Mesendoderm (in vitro differentiated cells): ENCODE measurements at regions not wholly inside any gene's neighbourhood (a gene's known extent, or its start where the extent isn't known, plus 50 kb on each side); places are given as distances from the start of the nearest gene placed in this dataset.
"Not testable (repeated sequence)": the region's sequence is repeated elsewhere in the genome, so short reads cannot be mapped to it uniquely, and the experiment has no call there.

Experiments
- DNase-seq: peaks from one replicate; pipeline ENCODE4 v3.0.0; 2013
- H2AK5ac ChIP-seq: 2 replicates; pipeline ENCODE4 v1.6.1; 2013; ENCODE audit warnings: low read length, inconsistent platforms
- H2BK120ac ChIP-seq: 2 replicates; pipeline ENCODE4 v1.6.1; 2013; ENCODE audit warnings: low read depth, mild to moderate bottlenecking, low read length, moderate library complexity, mixed read lengths
- H2BK15ac ChIP-seq: replicated peaks from 2 replicates; pipeline ENCODE4 v1.6.1; 2013; ENCODE audit warnings: low read depth, mild to moderate bottlenecking, moderate library complexity
- H2BK5ac ChIP-seq: 2 replicates; pipeline ENCODE4 v1.6.1; 2013; ENCODE audit warnings: low read length, inconsistent platforms
- H3K18ac ChIP-seq: 2 replicates; pipeline ENCODE4 v1.6.1; 2013; ENCODE audit warnings: mild to moderate bottlenecking, low read length, mixed read lengths
- H3K23ac ChIP-seq: one replicate; pipeline ENCODE4 v1.6.1; 2013; ENCODE audit warnings: low read length
- H3K27ac ChIP-seq: 2 replicates; pipeline ENCODE4 v1.5.1; 2013; ENCODE audit warnings: low read depth, mild to moderate bottlenecking, inconsistent platforms, low read length, moderate library complexity
- H3K27me3 ChIP-seq: 2 replicates; pipeline ENCODE4 v1.6.1; 2013; ENCODE audit warnings: low read length, control low read depth, mild to moderate bottlenecking, inconsistent platforms; ENCODE audit not compliant: insufficient read depth, poor library complexity
- H3K36me3 ChIP-seq: 2 replicates; pipeline ENCODE4 v1.6.1; 2013; ENCODE audit warnings: low read length, inconsistent platforms; ENCODE audit not compliant: control insufficient read depth, insufficient read depth
- H3K4ac ChIP-seq: one replicate; pipeline ENCODE4 v1.6.1; 2013; ENCODE audit warnings: low read depth, mild to moderate bottlenecking, low read length, moderate library complexity
- H3K4me1 ChIP-seq: 2 replicates; pipeline ENCODE4 v1.6.1; 2013; ENCODE audit warnings: low read depth, low read length, inconsistent platforms; ENCODE audit not compliant: control insufficient read depth
- H3K4me2 ChIP-seq: 2 replicates; pipeline ENCODE4 v1.6.1; 2013; ENCODE audit warnings: low read length
- H3K4me3 ChIP-seq: 2 replicates; pipeline ENCODE4 v1.5.1; 2013; ENCODE audit warnings: mild to moderate bottlenecking, low read length
- H3K56ac ChIP-seq: one replicate; pipeline ENCODE4 v1.6.1; 2013; ENCODE audit warnings: low read length
- H3K79me1 ChIP-seq: 2 replicates; pipeline ENCODE4 v1.6.1; 2013; ENCODE audit warnings: low read length, inconsistent platforms
- H3K79me2 ChIP-seq: 2 replicates; pipeline ENCODE4 v1.6.1; 2013; ENCODE audit warnings: mild to moderate bottlenecking, low read length; ENCODE audit not compliant: control insufficient read depth, insufficient read depth
- H3K9ac ChIP-seq: 2 replicates; pipeline ENCODE4 v1.6.1; 2013; ENCODE audit warnings: low read length, inconsistent platforms
- H4K5ac ChIP-seq: one replicate; pipeline ENCODE4 v1.6.1; 2013; ENCODE audit warnings: low read length
- H4K8ac ChIP-seq: one replicate; pipeline ENCODE4 v1.6.1; 2013; ENCODE audit warnings: low read depth, mild to moderate bottlenecking, control low read depth, low read length, moderate library complexity
- WGBS: extraction: QIAGEN DNeasy Blood & Tissue Kit; methylation state at CpG from one replicate; pipeline ENCODE4 v1.1.7; 2013; ENCODE audit warnings: low lambda C conversion rate, missing lambda C conversion rate; ENCODE audit not compliant: insufficient coverage; ENCODE audit errors: extremely low coverage; 5-methylcytosine and 5-hydroxymethylcytosine counted together

GRCh38 chr2:47964277-47964676 is 58.0 kb upstream of the FBXO11 start:
- no peaks in the 10 kb centered on the region for H3K79me1 ChIP-seq
- H3K9ac ChIP-seq: no peak overlapping the region
- no peak overlapping the region for H2BK15ac ChIP-seq
- no peak overlapping the region for H3K4ac ChIP-seq
- no peak overlapping the region for H3K4me2 ChIP-seq
- H2BK5ac ChIP-seq: no peak overlapping the region
- H3K18ac ChIP-seq: no peak overlapping the region
- H4K8ac ChIP-seq: no peak overlapping the region
- H3K27ac ChIP-seq: no peak overlapping the region
- no peak overlapping the region for H2AK5ac ChIP-seq
- no peak overlapping the region for H4K5ac ChIP-seq
- H3K36me3 ChIP-seq: no peaks in the 10 kb centered on the region
- H3K27me3 ChIP-seq: no peaks in the 10 kb centered on the region
- no peak overlapping the region for H3K4me3 ChIP-seq
- H3K56ac ChIP-seq: no peak overlapping the region
- no peaks in the 10 kb centered on the region for H3K4me1 ChIP-seq
- no peak overlapping the region for H3K23ac ChIP-seq
- no peak overlapping the region for H2BK120ac ChIP-seq
- H3K79me2 ChIP-seq: no peaks in the 10 kb centered on the region
- DNase-seq: no peak

GRCh38 chr2:47964722-47965434 is 58.6 kb upstream of the FBXO11 start:
- Histone ChIP-seq H3K56ac (no peak overlapping the region), H4K8ac (no peak overlapping the region), H2AK5ac (no peak overlapping the region), H3K4me1 (no peaks in the 10 kb centered on the region), H4K5ac (no peak overlapping the region), H3K4me2 (no peak overlapping the region), H3K23ac (no peak overlapping the region), H2BK120ac (no peak overlapping the region), H3K9ac (no peak overlapping the region), H2BK15ac (no peak overlapping the region), H3K18ac (no peak overlapping the region), H3K79me2 (no peaks in the 10 kb centered on the region), H3K27ac (no peak overlapping the region), H3K36me3 (no peaks in the 10 kb centered on the region), H3K27me3 (no peaks in the 10 kb centered on the region), H3K79me1 (no peaks in the 10 kb centered on the region), H2BK5ac (no peak overlapping the region), H3K4me3 (no peak overlapping the region), H3K4ac (no peak overlapping the region)
- DNase-seq: no peak
- WGBS: no CpG with 5 or more reads among the region's 8 CpGs

GRCh38 chr2:47976728-47977127 is 70.4 kb upstream of the FBXO11 start:
- H3K56ac ChIP-seq, H4K5ac ChIP-seq, H2BK5ac ChIP-seq, H3K79me2 ChIP-seq, H3K18ac ChIP-seq, H3K4me1 ChIP-seq, H3K4me3 ChIP-seq, H3K9ac ChIP-seq, H3K4ac ChIP-seq, H3K23ac ChIP-seq, H3K4me2 ChIP-seq, DNase-seq, H3K27me3 ChIP-seq, H3K27ac ChIP-seq, H4K8ac ChIP-seq, H2BK15ac ChIP-seq, H2BK120ac ChIP-seq, H2AK5ac ChIP-seq, H3K36me3 ChIP-seq, H3K79me1 ChIP-seq: not testable (repeated sequence)

GRCh38 chr2:47984041-47984440 is 77.7 kb upstream of the FBXO11 start:
- Histone ChIP-seq H4K8ac (no peak overlapping the region), H3K18ac (no peak overlapping the region), H3K56ac (no peak overlapping the region), H2BK15ac (no peak overlapping the region), H2BK5ac (no peak overlapping the region), H2BK120ac (no peak overlapping the region), H4K5ac (no peak overlapping the region), H3K4me3 (no peak overlapping the region), H3K79me2 (no peaks in the 10 kb centered on the region), H3K4me1 (no peaks in the 10 kb centered on the region), H3K4me2 (no peak overlapping the region), H3K27ac (no peak overlapping the region), H3K23ac (no peak overlapping the region), H3K79me1 (no peaks in the 10 kb centered on the region), H3K4ac (no peak overlapping the region), H3K27me3 (no peaks in the 10 kb centered on the region), H2AK5ac (no peak overlapping the region), H3K9ac (no peak overlapping the region), H3K36me3 (no peaks in the 10 kb centered on the region)
- no peak for DNase-seq

GRCh38 chr2:47990503-47990902 is 84.2 kb upstream of the FBXO11 start:
- H3K27ac ChIP-seq: no peak overlapping the region
- H3K79me2 ChIP-seq: no peaks in the 10 kb centered on the region
- no peaks in the 10 kb centered on the region for H3K79me1 ChIP-seq
- WGBS: no CpG with 5 or more reads among the region's 2 CpGs
- no peak overlapping the region for H2BK15ac ChIP-seq
- H3K23ac ChIP-seq: no peak overlapping the region
- H3K4me3 ChIP-seq: no peak overlapping the region
- no peak overlapping the region for H2AK5ac ChIP-seq
- no peak overlapping the region for H2BK5ac ChIP-seq
- no peak for DNase-seq
- H4K8ac ChIP-seq: no peak overlapping the region
- no peak overlapping the region for H3K9ac ChIP-seq
- H3K4ac ChIP-seq: no peak overlapping the region
- H3K4me1 ChIP-seq: no peaks in the 10 kb centered on the region
- no peak overlapping the region for H4K5ac ChIP-seq
- no peak overlapping the region for H3K56ac ChIP-seq
- no peak overlapping the region for H2BK120ac ChIP-seq
- H3K18ac ChIP-seq: no peak overlapping the region
- no peak overlapping the region for H3K4me2 ChIP-seq
- no peaks in the 10 kb centered on the region for H3K27me3 ChIP-seq
- H3K36me3 ChIP-seq: no peaks in the 10 kb centered on the region

- H3K23ac ChIP-seq: no peak overlapping the region
- H3K56ac ChIP-seq: no peak overlapping the region
- no peak overlapping the region for H3K9ac ChIP-seq
- H4K8ac ChIP-seq: no peak overlapping the region
- no peak overlapping the region for H3K4ac ChIP-seq
- no peak overlapping the region for H3K4me2 ChIP-seq
- no peak for DNase-seq
- H2BK120ac ChIP-seq: no peak overlapping the region
- H3K4me1 ChIP-seq: no peaks in the 10 kb centered on the region
- no peak overlapping the region for H3K18ac ChIP-seq
- H3K79me2 ChIP-seq: no peaks in the 10 kb centered on the region
- H2BK5ac ChIP-seq: no peak overlapping the region
- no peak overlapping the region for H3K27ac ChIP-seq
- H2BK15ac ChIP-seq: no peak overlapping the region
- no peak overlapping the region for H3K4me3 ChIP-seq
- H3K27me3 ChIP-seq: no peaks in the 10 kb centered on the region
- no peaks in the 10 kb centered on the region for H3K36me3 ChIP-seq
- no peak overlapping the region for H4K5ac ChIP-seq
- H3K79me1 ChIP-seq: no peaks in the 10 kb centered on the region
- no peak overlapping the region for H2AK5ac ChIP-seq
Observed at GRCh38 chr2:47992671-47993070, 86.4 kb upstream of the FBXO11 start.
